ENCODE measurements at regions not wholly inside any gene's neighbourhood (a gene's known extent, or its start where the extent isn't known, plus 50 kb on each side); places are given as distances from the start of the nearest gene placed in this dataset.

- in situ Hi-C loops (cut with MboI; ENCODE audit: low pct_unique_long_range_greater_than_20kb, low sequenced_read_pairs, unreplicated experiment): no loop called here
- TF ChIP-seq CTCF (IDR thresholded peaks at IDR 0.05; ENCODE audit: extremely low read depth, insufficient read depth, missing control alignments): no peak
- no peak for DNase-seq (ENCODE audit: low spot score)
These were observed 183.9 kb downstream of the ERMARD start for GRCh38 chr6:169935348-169935718.

DNA sequence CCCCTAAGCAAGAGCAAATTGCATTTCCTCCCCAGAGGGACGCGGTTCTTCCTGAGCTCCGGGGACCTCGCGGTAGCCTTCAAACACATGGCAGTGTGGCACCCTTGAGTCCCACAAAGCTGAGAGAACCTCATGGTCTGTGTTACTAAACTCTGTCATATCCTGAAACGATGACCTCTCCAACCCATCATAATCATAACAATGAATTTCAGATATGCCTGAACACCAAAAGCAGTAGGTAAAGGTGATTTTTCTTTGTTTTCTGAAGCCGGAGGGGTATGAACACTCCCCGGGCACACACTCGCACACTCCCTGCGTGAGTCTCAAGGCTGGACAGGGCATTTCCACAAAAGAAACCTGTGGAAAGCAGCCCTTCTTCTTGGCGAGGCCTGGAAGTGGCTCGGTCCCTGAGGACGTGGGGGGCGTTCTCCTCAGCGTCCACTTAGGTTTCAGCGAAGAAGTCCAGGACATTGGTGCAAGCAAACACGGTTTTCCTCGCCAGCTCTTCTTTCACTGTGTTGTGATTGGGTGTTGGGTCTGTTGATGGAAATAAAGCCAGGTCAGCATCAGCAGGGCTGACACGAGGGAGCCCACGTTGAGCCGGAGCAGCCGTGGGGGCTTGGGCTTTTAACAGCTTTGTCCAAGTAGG lies 183.4 kb downstream of the ERMARD start:
- TF ChIP-seq CTCF (IDR thresholded peaks at IDR 0.05; ENCODE audit: extremely low read depth, insufficient read depth, missing control alignments): no peak
- in situ Hi-C loops (cut with MboI; ENCODE audit: low pct_unique_long_range_greater_than_20kb, low sequenced_read_pairs, unreplicated experiment): no loop called here
- no peak for DNase-seq (ENCODE audit: low spot score)

DNA sequence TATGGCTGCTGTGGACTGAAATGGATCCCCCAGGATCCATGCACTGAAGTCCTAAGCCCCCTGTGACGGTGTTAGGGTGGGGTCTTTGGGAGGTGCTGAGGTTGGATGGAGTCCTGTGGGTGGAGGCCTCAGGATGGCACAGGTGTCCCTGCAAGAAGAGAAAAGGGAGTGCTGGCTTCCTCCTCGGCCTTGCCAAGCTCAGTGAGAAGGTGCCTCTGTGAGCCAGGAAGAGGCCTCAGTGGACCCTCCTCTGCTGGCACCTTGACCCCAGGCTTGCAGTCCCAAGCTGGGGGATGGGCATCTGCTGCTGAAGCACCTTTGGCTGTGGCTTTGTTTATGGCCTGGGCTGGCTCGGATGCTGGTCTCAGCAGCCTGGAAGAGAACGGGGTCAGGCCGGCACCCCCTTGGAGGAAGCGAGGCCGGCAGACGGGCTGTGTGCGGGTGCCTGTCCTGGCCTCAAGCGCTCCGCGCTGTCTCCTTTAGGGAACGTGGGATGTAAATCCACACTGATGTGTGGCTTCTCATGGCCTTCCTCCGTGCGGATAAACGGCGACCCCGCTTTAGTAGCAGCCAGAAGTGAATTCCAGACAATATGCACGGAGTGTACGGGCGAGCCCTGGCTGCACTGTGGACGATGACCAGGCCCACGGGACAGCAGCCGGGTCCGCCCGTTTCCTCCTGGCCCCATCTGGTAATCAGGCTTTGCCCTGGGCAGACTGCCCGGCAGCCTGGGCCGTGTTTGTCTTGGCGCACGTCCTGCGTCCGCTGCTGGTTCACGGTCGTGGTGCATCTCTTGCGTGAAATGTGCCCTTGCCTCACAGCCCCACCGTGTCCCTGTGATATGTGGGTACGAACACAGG lies 182.6 kb downstream of the ERMARD start:
- TF ChIP-seq CTCF (IDR thresholded peaks at IDR 0.05; ENCODE audit: extremely low read depth, insufficient read depth, missing control alignments): no peak
- in situ Hi-C loops (cut with MboI; ENCODE audit: low pct_unique_long_range_greater_than_20kb, low sequenced_read_pairs, unreplicated experiment): no loop called here
- no peak for DNase-seq (ENCODE audit: low spot score)

DNA sequence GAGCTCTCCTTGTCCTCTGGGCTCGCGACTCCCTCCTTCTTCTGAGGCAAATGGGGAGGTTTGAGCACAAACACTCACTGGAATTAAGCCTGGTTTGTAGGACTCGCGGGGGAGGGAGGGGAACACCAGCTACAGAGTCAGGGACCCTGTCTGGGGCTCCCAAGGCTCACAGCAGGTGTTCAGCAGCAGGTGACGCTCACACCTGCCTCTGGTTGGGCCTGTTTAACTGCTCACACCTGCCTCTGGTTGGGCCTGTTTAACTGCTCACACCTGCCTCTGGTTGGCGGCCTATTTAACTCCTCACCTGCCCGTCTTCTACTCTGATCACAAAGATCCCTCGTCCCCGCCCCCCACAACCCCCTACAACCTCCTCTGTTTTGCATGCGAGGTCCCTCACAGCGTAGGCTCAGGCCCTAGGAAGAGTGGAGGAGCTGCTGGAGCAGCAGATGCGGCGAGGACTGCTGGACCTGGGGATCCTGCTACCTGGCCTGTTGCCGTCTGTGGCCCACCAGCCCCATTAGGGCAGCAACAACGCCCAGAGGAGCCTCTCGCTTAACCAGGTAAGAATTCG lies 181.9 kb downstream of the ERMARD start:
- in situ Hi-C loops (cut with MboI; ENCODE audit: low pct_unique_long_range_greater_than_20kb, low sequenced_read_pairs, unreplicated experiment): no loop called here
- TF ChIP-seq CTCF (IDR thresholded peaks at IDR 0.05; ENCODE audit: extremely low read depth, insufficient read depth, missing control alignments): no peak
- DNase-seq (ENCODE audit: low spot score): no peak

DNA sequence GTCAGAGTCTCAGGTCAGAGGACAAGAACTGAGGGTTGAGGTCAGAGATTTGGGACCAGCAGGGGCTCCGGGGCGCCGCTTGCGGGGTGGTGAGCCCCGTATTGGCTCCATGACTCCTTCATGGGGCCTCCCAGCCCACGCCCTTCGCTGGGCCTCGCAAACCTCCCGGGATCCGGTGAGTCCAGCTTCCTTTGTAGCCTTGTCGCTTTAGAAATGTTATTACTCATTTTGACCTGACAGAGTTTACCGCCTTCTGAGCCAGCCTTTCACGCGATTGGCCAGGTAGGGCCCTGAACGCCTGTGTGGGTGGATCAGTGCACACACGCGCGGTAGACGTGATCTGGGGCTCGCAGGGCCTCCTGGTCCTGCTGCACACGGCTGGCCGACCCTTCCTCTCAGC lies 181.1 kb downstream of the ERMARD start:
- DNase-seq (ENCODE audit: low spot score): no peak
- in situ Hi-C loops (cut with MboI; ENCODE audit: low pct_unique_long_range_greater_than_20kb, low sequenced_read_pairs, unreplicated experiment): no loop called here
- no peak for TF ChIP-seq CTCF (IDR thresholded peaks at IDR 0.05; ENCODE audit: extremely low read depth, insufficient read depth, missing control alignments)

DNA sequence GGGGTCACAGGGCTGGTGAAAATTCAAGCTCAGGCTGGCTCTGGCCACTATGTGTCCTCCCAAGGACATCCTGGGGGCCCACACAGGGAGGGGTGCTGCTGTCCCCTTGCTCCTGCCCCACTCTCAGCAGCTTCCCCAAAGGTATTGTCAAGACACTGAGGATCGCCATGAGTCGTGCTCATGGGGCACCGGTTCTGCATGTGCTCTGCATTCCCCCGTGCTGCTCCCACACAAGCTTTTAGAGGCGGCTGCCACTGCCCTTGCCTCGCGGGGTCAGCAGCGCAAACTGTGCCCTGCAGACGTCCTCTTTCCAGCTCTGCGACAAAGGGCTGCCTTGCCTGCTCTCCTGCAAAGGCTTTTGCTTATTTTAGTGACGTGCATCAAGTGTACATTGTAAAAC lies 179.8 kb downstream of the ERMARD start:
- in situ Hi-C loops (cut with MboI; ENCODE audit: low pct_unique_long_range_greater_than_20kb, low sequenced_read_pairs, unreplicated experiment): no loop called here
- no peak for TF ChIP-seq CTCF (IDR thresholded peaks at IDR 0.05; ENCODE audit: extremely low read depth, insufficient read depth, missing control alignments)
- no peak for DNase-seq (ENCODE audit: low spot score)

Measured in GM13977 (cell line).